Glutamatergic neuron (in vitro differentiated cells): ENCODE measurements at regions not wholly inside any gene's neighbourhood (a gene's known extent, or its start where the extent isn't known, plus 50 kb on each side); places are given as distances from the start of the nearest gene placed in this dataset.

Experiments used
- DNase-seq: peaks from one replicate; pipeline ENCODE4 v3.0.0; 2022
- H3K27ac Mint-ChIP-seq: one replicate; pipeline ENCODE4 v1.8.0; 2020; ENCODE audit warnings: mild to moderate bottlenecking, mixed read lengths, inconsistent platforms; ENCODE audit not compliant: unreplicated experiment
- H3K27me3 Mint-ChIP-seq: one replicate; pipeline ENCODE4 v1.8.0; 2020; ENCODE audit warnings: mild to moderate bottlenecking, moderate library complexity, mixed read lengths, inconsistent platforms; ENCODE audit not compliant: unreplicated experiment
- H3K36me3 Mint-ChIP-seq: one replicate; pipeline ENCODE4 v1.8.0; 2020; ENCODE audit warnings: mild to moderate bottlenecking, mixed read lengths, inconsistent platforms; ENCODE audit not compliant: unreplicated experiment
- H3K4me1 Mint-ChIP-seq: one replicate; pipeline ENCODE4 v1.8.0; 2020; ENCODE audit warnings: mild to moderate bottlenecking, low read depth, mixed read lengths, inconsistent platforms; ENCODE audit not compliant: unreplicated experiment
- H3K4me3 Mint-ChIP-seq: one replicate; pipeline ENCODE4 v1.8.0; 2020; ENCODE audit warnings: mild to moderate bottlenecking, mixed read lengths, inconsistent platforms; ENCODE audit not compliant: unreplicated experiment
- H3K9me3 Mint-ChIP-seq: one replicate; pipeline ENCODE4 v1.8.0; 2020; ENCODE audit warnings: mild to moderate bottlenecking, moderate library complexity, mixed read lengths, inconsistent platforms; ENCODE audit not compliant: unreplicated experiment
- CTCF ChIP-seq: fragments of 200-600 bp; sonication (generic); IDR thresholded peaks from one replicate; pipeline ENCODE4 v1.5.0; 2021; ENCODE audit not compliant: partially characterized antibody, unreplicated experiment

- TF ChIP-seq CTCF: no peak
- Mint-ChIP-seq H3K27ac (no peak overlapping the region), H3K4me3 (peak overlapping the region; percentile 11), H3K36me3 (peaks cover 24% of the 10 kb centered on the region), H3K27me3 (peaks cover 1% of the 10 kb centered on the region), H3K9me3 (peaks cover 7% of the 10 kb centered on the region), H3K4me1 (peaks cover 7% of the 10 kb centered on the region)
- DNase-seq: no peak
These were observed 270.3 kb downstream of the KLF6 start for GRCh38 chr10:3514691-3515090.

- DNase-seq: no peak
- H3K4me1 Mint-ChIP-seq: peaks cover 7% of the 10 kb centered on the region
- peaks cover 27% of the 10 kb centered on the region for H3K36me3 Mint-ChIP-seq
- TF ChIP-seq CTCF: no peak
- no peak overlapping the region for H3K27ac Mint-ChIP-seq
- H3K4me3 Mint-ChIP-seq: no peak overlapping the region
- peaks cover 7% of the 10 kb centered on the region for H3K9me3 Mint-ChIP-seq
- peaks cover 1% of the 10 kb centered on the region for H3K27me3 Mint-ChIP-seq
These were observed 272.7 kb downstream of the KLF6 start for GRCh38 chr10:3512263-3512662.

- TF ChIP-seq CTCF: no peak
- no peak overlapping the region for H3K27ac Mint-ChIP-seq
- peaks cover 22% of the 10 kb centered on the region for H3K36me3 Mint-ChIP-seq
- DNase-seq: no peak
- H3K27me3 Mint-ChIP-seq: peaks cover 1% of the 10 kb centered on the region
- H3K4me1 Mint-ChIP-seq: peaks cover 7% of the 10 kb centered on the region
- peaks cover 4% of the 10 kb centered on the region for H3K9me3 Mint-ChIP-seq
- no peak overlapping the region for H3K4me3 Mint-ChIP-seq
These were observed 273.5 kb downstream of the KLF6 start for GRCh38 chr10:3511483-3511882.

GRCh38 chr10:3510741-3511140 lies 274.3 kb downstream of the KLF6 start:
- no peak for DNase-seq
- H3K4me1 Mint-ChIP-seq: peaks cover 7% of the 10 kb centered on the region
- H3K9me3 Mint-ChIP-seq: peaks cover 4% of the 10 kb centered on the region
- H3K36me3 Mint-ChIP-seq: peaks cover 21% of the 10 kb centered on the region
- peaks cover 1% of the 10 kb centered on the region for H3K27me3 Mint-ChIP-seq
- no peak for TF ChIP-seq CTCF
- H3K27ac Mint-ChIP-seq: no peak overlapping the region
- no peak overlapping the region for H3K4me3 Mint-ChIP-seq

GRCh38 chr10:3509355-3509754 lies 275.7 kb downstream of the KLF6 start:
- Mint-ChIP-seq H3K27ac (no peak overlapping the region), H3K9me3 (peaks cover 4% of the 10 kb centered on the region), H3K4me3 (no peak overlapping the region), H3K4me1 (peaks cover 5% of the 10 kb centered on the region), H3K27me3 (peaks cover 1% of the 10 kb centered on the region), H3K36me3 (peaks cover 19% of the 10 kb centered on the region)
- no peak for DNase-seq
- TF ChIP-seq CTCF: no peak
